GM12878 (cell line): ENCODE measurements at regions not wholly inside any gene's neighbourhood (a gene's known extent, or its start where the extent isn't known, plus 50 kb on each side); places are given as distances from the start of the nearest gene placed in this dataset.

ENCODE experiments used
- ATAC-seq: fragments of 200-7000 bp; cut with Tn5 transposase; 3 replicates; pipeline ENCODE4 v1.9.1; 2020; ENCODE audit warnings: mild to moderate bottlenecking, moderate library complexity
- BruUV-seq: library from RNA; stranded (reverse); fragments of 400-500 nt; replicated peaks from 2 replicates; lab custom pipeline; 2021; lab: Mats Ljungman, UMichigan
- CTCF ChIA-PET: fragments of 300-600 bp; sonication (Branson Sonifier 250); formaldehyde crosslinking; extraction: SDS; loops from one replicate; lab custom pipeline; 2021; ENCODE audit warnings: inconsistent platforms; lab: Yijun Ruan, JAX
- POLR2A ChIA-PET: fragments of 350-600 bp; formaldehyde crosslinking; extraction: SDS; loops from one replicate; lab custom pipeline; 2021; ENCODE audit warnings: inconsistent platforms; lab: Charles Lee
- RAD21 ChIA-PET: fragments of 300-600 bp; sonication (Branson Sonifier 250); formaldehyde crosslinking; loops from one replicate; lab custom pipeline; 2023; ENCODE audit warnings: antibody characterized with exemption; ENCODE audit not compliant: unreplicated experiment; lab: Charles Lee
- SMC1A ChIA-PET: fragments of 300-600 bp; sonication (Branson Sonifier 250); formaldehyde crosslinking; loops from one replicate; lab custom pipeline; 2023; ENCODE audit not compliant: unreplicated experiment, uncharacterized antibody; lab: Charles Lee
- DNase-seq: peaks from one replicate; pipeline ENCODE4 v3.0.0-alpha.2; 2011; ENCODE audit warnings: low read depth, low spot score
- FAIRE-seq: peaks from 3 replicates; lab custom pipeline; 2011; peaks lifted over from hg19 to GRCh38; lab: Jason Lieb, UNC
- H2AFZ ChIP-seq: 2 replicates; pipeline ENCODE4 v1.6.0; 2011; ENCODE audit warnings: low read depth, low read length, control low read depth; ENCODE audit not compliant: control insufficient read depth
- H3K27ac ChIP-seq: 2 replicates; pipeline ENCODE4 v1.5.1; 2011; ENCODE audit warnings: control low read depth; ENCODE audit not compliant: control insufficient read depth, insufficient read depth
- H3K27me3 ChIP-seq, 2 experiments: replicated peaks in 1 of 2; 2 replicates each; pipeline versions ENCODE4 v1.6.0 to v1.6.1; 2011; ENCODE audit warnings: low read length in 1 of 2; ENCODE audit not compliant: control insufficient read depth in 2 of 2, insufficient read depth in 2 of 2
- H3K36me3 ChIP-seq, 2 experiments: 2 replicates each; pipeline ENCODE4 v1.5.1; 2011; ENCODE audit warnings: low read length in 1 of 2; ENCODE audit not compliant: control insufficient read depth in 2 of 2, insufficient read depth in 2 of 2
- H3K4me1 ChIP-seq: 2 replicates; pipeline ENCODE4 v1.6.1; 2011; ENCODE audit warnings: mild to moderate bottlenecking, low read length, moderate library complexity, mixed read lengths; ENCODE audit not compliant: control insufficient read depth, insufficient read depth
- H3K4me2 ChIP-seq: 2 replicates; pipeline ENCODE4 v1.6.0; 2011; ENCODE audit warnings: control low read depth; ENCODE audit not compliant: control insufficient read depth, insufficient read depth
- H3K4me3 ChIP-seq: fragments of 200-600 bp; sonication (generic); 2 replicates; pipeline ENCODE4 v1.5.1; 2016
- H3K79me2 ChIP-seq: 2 replicates; pipeline ENCODE4 v1.6.0; 2011; ENCODE audit warnings: low read length; ENCODE audit not compliant: control insufficient read depth, insufficient read depth
- H3K9ac ChIP-seq: 2 replicates; pipeline ENCODE4 v1.8.0; 2011; ENCODE audit warnings: low read length, control low read depth, mixed read lengths; ENCODE audit not compliant: control insufficient read depth, insufficient read depth
- H3K9me3 ChIP-seq: replicated peaks from 3 replicates; pipeline ENCODE4 v1.5.1; 2011; ENCODE audit warnings: mild to moderate bottlenecking, low read length; ENCODE audit not compliant: control insufficient read depth, insufficient read depth
- H4K20me1 ChIP-seq: 2 replicates; pipeline ENCODE4 v1.6.0; 2011; ENCODE audit not compliant: control insufficient read depth, insufficient read depth
- BCL11A ChIP-seq: IDR thresholded peaks from 2 replicates; pipeline ENCODE4 v1.6.1; 2011; ENCODE audit warnings: low read depth, low read length
- KAT2A ChIP-seq: conservative IDR thresholded peaks from 2 replicates; pipeline ENCODE4 v1.6.1; 2011; ENCODE audit warnings: low read depth, low read length; ENCODE audit not compliant: control insufficient read depth
- WGBS: methylation state at CpG from one replicate; pipeline ENCODE4 v1.1.6; 2016; ENCODE audit warnings: low lambda C conversion rate; ENCODE audit not compliant: insufficient replicate concordance, insufficient coverage; ENCODE audit errors: missing lambda C conversion rate; 5-methylcytosine and 5-hydroxymethylcytosine counted together
- in situ Hi-C: fragments of 300-500 bp; cut with MboI; formaldehyde crosslinking; loops from 9 replicates; pipeline ENCODE4 v1.14.3; 2018; ENCODE audit warnings: mixed read lengths
- intact Hi-C: fragments of 100-400 bp; cut with micrococcal nuclease; formaldehyde crosslinking; loops from one replicate; pipeline ENCODE4 v1.14.2; 2022; ENCODE audit not compliant: unreplicated experiment
- TF ChIP-seq, protein P1 (sequence below): IDR thresholded peaks from 2 replicates; pipeline ENCODE4 v1.6.1; 2011; ENCODE audit warnings: mild to moderate bottlenecking, low read depth, low read length, moderate library complexity; ENCODE audit not compliant: insufficient replicate concordance

DNA sequence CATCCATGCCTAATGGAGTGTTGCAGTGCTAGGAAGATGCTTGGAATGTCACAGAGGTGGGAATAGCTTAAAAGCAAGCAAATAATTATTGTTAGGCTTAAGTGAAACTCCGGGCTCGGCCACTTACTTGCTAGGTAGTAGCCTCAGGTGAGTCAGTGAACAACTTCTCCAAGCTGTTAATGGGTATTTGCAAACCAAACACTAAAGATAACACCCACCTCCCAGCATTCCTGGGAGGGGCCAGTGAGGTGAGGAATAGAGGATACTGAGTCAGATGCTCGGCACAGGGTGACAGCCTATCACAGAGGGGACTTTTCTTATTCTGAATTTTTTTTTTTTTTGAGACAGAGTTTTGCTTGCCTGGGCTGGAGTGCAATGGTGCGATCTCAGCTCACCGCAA is 151.2 kb upstream of the RFLNA start (continued):
- no peak for TF ChIP-seq BCL11A

- Histone ChIP-seq H3K27me3 (no peaks in the 10 kb centered on the region), H4K20me1 (no peaks in the 10 kb centered on the region), H3K9me3 (peaks cover 14% of the 10 kb centered on the region), H2AFZ (no peak overlapping the region), H3K4me1 (peaks cover 6% of the 10 kb centered on the region), H3K36me3 (no peaks in the 10 kb centered on the region), H3K4me3 (no peak overlapping the region), H3K79me2 (no peaks in the 10 kb centered on the region), H3K4me2 (no peak overlapping the region), H3K27ac (no peak overlapping the region), H3K9ac (no peak overlapping the region)
- SMC1A ChIA-PET, result interaction anchor here (1.1 kb wide), 1 partner anchor 13 kb away, joined by 3 read pairs; no protein-coding TSS in a partner anchor
- DNase-seq (no peak), FAIRE-seq (no peak), ATAC-seq (no peak)
- BruUV-seq, result no TSS peak
- RAD21 ChIA-PET, result interaction anchor here (0.7 kb wide), 1 partner anchor 13 kb away, joined by 5 read pairs; no protein-coding TSS in a partner anchor
- intact Hi-C loops (no loop called here), in situ Hi-C loops (no loop called here)
- 67% methylated on average over 9 of the region's 9 CpGs for WGBS
- TF ChIP-seq, protein P1, sequence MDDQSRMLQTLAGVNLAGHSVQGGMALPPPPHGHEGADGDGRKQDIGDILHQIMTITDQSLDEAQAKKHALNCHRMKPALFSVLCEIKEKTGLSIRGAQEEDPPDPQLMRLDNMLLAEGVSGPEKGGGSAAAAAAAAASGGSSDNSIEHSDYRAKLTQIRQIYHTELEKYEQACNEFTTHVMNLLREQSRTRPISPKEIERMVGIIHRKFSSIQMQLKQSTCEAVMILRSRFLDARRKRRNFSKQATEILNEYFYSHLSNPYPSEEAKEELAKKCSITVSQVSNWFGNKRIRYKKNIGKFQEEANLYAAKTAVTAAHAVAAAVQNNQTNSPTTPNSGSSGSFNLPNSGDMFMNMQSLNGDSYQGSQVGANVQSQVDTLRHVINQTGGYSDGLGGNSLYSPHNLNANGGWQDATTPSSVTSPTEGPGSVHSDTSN, result no peak
- TF ChIP-seq KAT2A, result no peak
- POLR2A ChIA-PET, result no interaction called here
- CTCF ChIA-PET, result interaction anchor here (0.9 kb wide), 1 partner anchor 13 kb away, joined by 3 read pairs; no protein-coding TSS in a partner anchor
Measured at GRCh38 chr12:124144531-124145194, 150.2 kb upstream of the RFLNA start.
